ENCODE measurements at regions not wholly inside any gene's neighbourhood (a gene's known extent, or its start where the extent isn't known, plus 50 kb on each side); places are given as distances from the start of the nearest gene placed in this dataset.

GRCh38 chr14:49487238-49487637, 98.9 kb downstream of the RPS29 start:
- Histone ChIP-seq H3K27ac (no peak overlapping the region), H3K4me3 (no peak overlapping the region), H3K36me3 (no peaks in the 10 kb centered on the region), H3K9me3 (no peaks in the 10 kb centered on the region), H3K4me1 (ENCODE audit: insufficient read depth) (no peaks in the 10 kb centered on the region), H3K27me3 (no peaks in the 10 kb centered on the region)
- intact Hi-C loops (cut with DNase I) = no loop called here
- TF ChIP-seq, protein P1, sequence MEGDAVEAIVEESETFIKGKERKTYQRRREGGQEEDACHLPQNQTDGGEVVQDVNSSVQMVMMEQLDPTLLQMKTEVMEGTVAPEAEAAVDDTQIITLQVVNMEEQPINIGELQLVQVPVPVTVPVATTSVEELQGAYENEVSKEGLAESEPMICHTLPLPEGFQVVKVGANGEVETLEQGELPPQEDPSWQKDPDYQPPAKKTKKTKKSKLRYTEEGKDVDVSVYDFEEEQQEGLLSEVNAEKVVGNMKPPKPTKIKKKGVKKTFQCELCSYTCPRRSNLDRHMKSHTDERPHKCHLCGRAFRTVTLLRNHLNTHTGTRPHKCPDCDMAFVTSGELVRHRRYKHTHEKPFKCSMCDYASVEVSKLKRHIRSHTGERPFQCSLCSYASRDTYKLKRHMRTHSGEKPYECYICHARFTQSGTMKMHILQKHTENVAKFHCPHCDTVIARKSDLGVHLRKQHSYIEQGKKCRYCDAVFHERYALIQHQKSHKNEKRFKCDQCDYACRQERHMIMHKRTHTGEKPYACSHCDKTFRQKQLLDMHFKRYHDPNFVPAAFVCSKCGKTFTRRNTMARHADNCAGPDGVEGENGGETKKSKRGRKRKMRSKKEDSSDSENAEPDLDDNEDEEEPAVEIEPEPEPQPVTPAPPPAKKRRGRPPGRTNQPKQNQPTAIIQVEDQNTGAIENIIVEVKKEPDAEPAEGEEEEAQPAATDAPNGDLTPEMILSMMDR (IDR thresholded peaks at IDR 0.05) = no peak
- no peak for TF ChIP-seq POLR2A (IDR thresholded peaks at IDR 0.05)
- no peak for TF ChIP-seq EP300 (IDR thresholded peaks at IDR 0.05)
- no peak for DNase-seq

- TF ChIP-seq POLR2A (IDR thresholded peaks at IDR 0.05) (no peak), EP300 (IDR thresholded peaks at IDR 0.05) (no peak)
- TF ChIP-seq, protein P1 (IDR thresholded peaks at IDR 0.05) = no peak
- no peaks in the 10 kb centered on the region for H3K4me1 ChIP-seq (ENCODE audit: insufficient read depth)
- WGBS, 3 donors = 60 to 71% (median 61%) methylated on average over 3 of the region's 3 CpGs
- H3K36me3 ChIP-seq = no peaks in the 10 kb centered on the region
- intact Hi-C loops (cut with DNase I) = no loop called here
- no peak overlapping the region for H3K27ac ChIP-seq
- H3K27me3 ChIP-seq = no peaks in the 10 kb centered on the region
- H3K4me3 ChIP-seq = no peak overlapping the region
- no peaks in the 10 kb centered on the region for H3K9me3 ChIP-seq
- DNase-seq = no peak
Observed at GRCh38 chr14:49485290-49485689, 100.9 kb downstream of the RPS29 start.

GRCh38 chr14:49484180-49484579, 102.0 kb downstream of the RPS29 start:
- no peaks in the 10 kb centered on the region for H3K4me1 ChIP-seq (ENCODE audit: insufficient read depth)
- no peak overlapping the region for H3K4me3 ChIP-seq
- TF ChIP-seq, protein P1 (IDR thresholded peaks at IDR 0.05) = no peak
- TF ChIP-seq POLR2A (IDR thresholded peaks at IDR 0.05) (no peak), EP300 (IDR thresholded peaks at IDR 0.05) (no peak)
- H3K36me3 ChIP-seq = no peaks in the 10 kb centered on the region
- no peak for DNase-seq
- no peak overlapping the region for H3K27ac ChIP-seq
- WGBS, 3 donors = 88 to 91% (median 90%) methylated on average over 2 of the region's 2 CpGs
- no peaks in the 10 kb centered on the region for H3K9me3 ChIP-seq
- intact Hi-C loops (cut with DNase I) = no loop called here
- H3K27me3 ChIP-seq = no peaks in the 10 kb centered on the region

DNA sequence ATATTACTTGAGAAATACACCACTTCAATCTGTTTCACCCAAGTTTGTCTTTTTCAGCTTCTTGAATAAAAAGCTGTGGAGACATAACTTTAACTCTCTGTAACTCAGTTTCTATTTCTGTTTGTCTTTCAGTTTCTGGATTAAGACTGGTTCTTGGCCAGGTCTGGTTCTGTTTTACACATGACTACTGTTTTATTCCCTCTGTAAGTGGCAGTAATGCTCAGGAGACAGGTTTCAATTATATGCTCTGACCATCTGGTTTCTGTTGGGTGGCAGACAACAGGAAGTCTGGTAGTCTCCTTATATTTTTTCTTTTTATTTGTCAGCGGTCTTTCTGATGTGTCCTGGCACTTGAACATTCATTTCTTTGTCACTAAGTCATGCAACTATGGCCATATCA, 102.9 kb downstream of the RPS29 start:
- DNase-seq = no peak
- H3K27me3 ChIP-seq = no peaks in the 10 kb centered on the region
- no peaks in the 10 kb centered on the region for H3K9me3 ChIP-seq
- no peaks in the 10 kb centered on the region for H3K36me3 ChIP-seq
- no peak for TF ChIP-seq POLR2A (IDR thresholded peaks at IDR 0.05)
- TF ChIP-seq, protein P1 (IDR thresholded peaks at IDR 0.05) = no peak
- TF ChIP-seq EP300 (IDR thresholded peaks at IDR 0.05) = no peak
- intact Hi-C loops (cut with DNase I) = no loop called here
- no peak overlapping the region for H3K4me3 ChIP-seq
- 58 to 75% (median 68%) methylated on average over 1 of the region's 1 CpG for WGBS, 3 donors
- H3K4me1 ChIP-seq (ENCODE audit: insufficient read depth) = no peaks in the 10 kb centered on the region
- no peak overlapping the region for H3K27ac ChIP-seq

DNA sequence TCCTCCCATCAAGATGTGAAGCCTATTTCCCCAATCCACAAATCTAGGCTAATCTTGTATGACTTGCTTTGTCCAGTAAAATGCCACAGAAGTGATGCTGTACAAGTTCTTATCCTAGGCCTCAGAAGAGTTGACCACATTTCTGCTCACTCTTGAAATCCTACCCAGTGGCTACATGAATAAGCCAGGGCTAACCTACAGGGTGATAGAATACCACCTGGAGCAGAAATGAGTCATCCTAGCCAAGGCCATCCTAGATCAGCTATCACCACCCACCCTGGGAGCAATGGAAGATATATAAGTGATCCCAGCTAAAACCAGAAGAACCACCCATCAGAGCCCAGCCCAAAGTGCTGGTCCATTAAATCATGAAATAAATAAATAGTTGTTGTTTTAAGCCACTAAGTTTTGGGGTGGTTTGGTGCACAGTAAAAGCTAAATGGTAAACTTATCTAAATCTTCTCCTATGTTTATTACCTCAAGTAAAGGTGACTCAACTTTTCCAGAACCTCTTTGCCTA, 105.1 kb downstream of the RPS29 start:
- TF ChIP-seq, protein P1 (IDR thresholded peaks at IDR 0.05) = no peak
- no peak for TF ChIP-seq EP300 (IDR thresholded peaks at IDR 0.05)
- no peak for TF ChIP-seq POLR2A (IDR thresholded peaks at IDR 0.05)
- Histone ChIP-seq H3K9me3 (no peaks in the 10 kb centered on the region), H3K36me3 (no peaks in the 10 kb centered on the region), H3K4me1 (ENCODE audit: insufficient read depth) (no peaks in the 10 kb centered on the region), H3K27me3 (no peaks in the 10 kb centered on the region), H3K27ac (no peak overlapping the region), H3K4me3 (no peak overlapping the region)
- no peak for DNase-seq
- intact Hi-C loops (cut with DNase I) = no loop called here

Measured in ovary (tissue), 7 donors.